Liver (tissue), 3 donors: ENCODE measurements at regions not wholly inside any gene's neighbourhood (a gene's known extent, or its start where the extent isn't known, plus 50 kb on each side); places are given as distances from the start of the nearest gene placed in this dataset.
"Not testable (repeated sequence)": the region's sequence is repeated elsewhere in the genome, so short reads cannot be mapped to it uniquely, and the experiment has no call there.

ENCODE experiments used
- EGR1 ChIP-seq, 2 donors: IDR thresholded peaks; 2 replicates each; pipeline ENCODE4 v1.6.1; 2016 to 2018; ENCODE audit warnings: antibody characterized with exemption in 2 of 2, low read depth in 2 of 2
- GABPA ChIP-seq, 2 donors: IDR thresholded peaks in 1 of 2; conservative IDR thresholded peaks in 1 of 2; 2 replicates each; pipeline ENCODE4 v1.6.1; 2016; ENCODE audit warnings: antibody characterized with exemption in 2 of 2, mild to moderate bottlenecking in 1 of 2, moderate library complexity in 1 of 2
- JUND ChIP-seq, 2 donors: IDR thresholded peaks; 2 replicates each; pipeline ENCODE4 v1.6.1; 2016; ENCODE audit warnings: antibody characterized with exemption in 2 of 2
- MAX ChIP-seq: IDR thresholded peaks from 2 replicates; pipeline ENCODE4 v1.6.1; 2016; ENCODE audit warnings: antibody characterized with exemption
- RAD21 ChIP-seq, 2 donors: IDR thresholded peaks; 2 replicates each; pipeline ENCODE4 v1.6.1; 2016; ENCODE audit warnings: antibody characterized with exemption in 2 of 2, mild to moderate bottlenecking in 2 of 2
- RXRA ChIP-seq, 2 donors: IDR thresholded peaks; 2 replicates each; pipeline ENCODE4 v1.6.1; 2017 to 2018; ENCODE audit warnings: antibody characterized with exemption in 2 of 2, mild to moderate bottlenecking in 1 of 2
- SP1 ChIP-seq: IDR thresholded peaks from 2 replicates; pipeline ENCODE4 v1.6.1; 2018; ENCODE audit warnings: antibody characterized with exemption, mild to moderate bottlenecking
- TAF1 ChIP-seq: conservative IDR thresholded peaks from 2 replicates; pipeline ENCODE4 v1.6.1; 2016; ENCODE audit warnings: antibody characterized with exemption, mild to moderate bottlenecking
- YY1 ChIP-seq: IDR thresholded peaks from 2 replicates; pipeline ENCODE4 v1.6.1; 2016; ENCODE audit warnings: antibody characterized with exemption, mild to moderate bottlenecking
- TF ChIP-seq, protein P1 (sequence below): fragments of 150-350 bp; IDR thresholded peaks from 2 replicates; pipeline ENCODE4 v1.5.1; 2017; ENCODE audit warnings: improper control_type of control experiment, low read depth, low read length; ENCODE audit not compliant: missing input control
- TF ChIP-seq, protein P2 (sequence below): IDR thresholded peaks from 2 replicates; pipeline ENCODE4 v1.6.1; 2016; ENCODE audit warnings: antibody characterized with exemption, mild to moderate bottlenecking
- donor health status: healthy.
- donor health status: healthy.

GRCh38 chr14:19231421-19231820 is 202.7 kb downstream of the POTEG start:
- TF ChIP-seq, protein P1, sequence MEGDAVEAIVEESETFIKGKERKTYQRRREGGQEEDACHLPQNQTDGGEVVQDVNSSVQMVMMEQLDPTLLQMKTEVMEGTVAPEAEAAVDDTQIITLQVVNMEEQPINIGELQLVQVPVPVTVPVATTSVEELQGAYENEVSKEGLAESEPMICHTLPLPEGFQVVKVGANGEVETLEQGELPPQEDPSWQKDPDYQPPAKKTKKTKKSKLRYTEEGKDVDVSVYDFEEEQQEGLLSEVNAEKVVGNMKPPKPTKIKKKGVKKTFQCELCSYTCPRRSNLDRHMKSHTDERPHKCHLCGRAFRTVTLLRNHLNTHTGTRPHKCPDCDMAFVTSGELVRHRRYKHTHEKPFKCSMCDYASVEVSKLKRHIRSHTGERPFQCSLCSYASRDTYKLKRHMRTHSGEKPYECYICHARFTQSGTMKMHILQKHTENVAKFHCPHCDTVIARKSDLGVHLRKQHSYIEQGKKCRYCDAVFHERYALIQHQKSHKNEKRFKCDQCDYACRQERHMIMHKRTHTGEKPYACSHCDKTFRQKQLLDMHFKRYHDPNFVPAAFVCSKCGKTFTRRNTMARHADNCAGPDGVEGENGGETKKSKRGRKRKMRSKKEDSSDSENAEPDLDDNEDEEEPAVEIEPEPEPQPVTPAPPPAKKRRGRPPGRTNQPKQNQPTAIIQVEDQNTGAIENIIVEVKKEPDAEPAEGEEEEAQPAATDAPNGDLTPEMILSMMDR = not testable (repeated sequence)
- not testable (repeated sequence) for TF ChIP-seq EGR1 (IDR thresholded peaks at IDR 0.05; ENCODE audit: low read depth in 2 of 2); SP1; MAX; TAF1; RAD21 (IDR thresholded peaks at IDR 0.05); RXRA (IDR thresholded peaks at IDR 0.05); JUND (IDR thresholded peaks at IDR 0.05); YY1; GABPA (IDR thresholded peaks at IDR 0.05 in 1 of 2, conservative IDR thresholded peaks at IDR 0.05 in 1 of 2)
- TF ChIP-seq, protein P2, sequence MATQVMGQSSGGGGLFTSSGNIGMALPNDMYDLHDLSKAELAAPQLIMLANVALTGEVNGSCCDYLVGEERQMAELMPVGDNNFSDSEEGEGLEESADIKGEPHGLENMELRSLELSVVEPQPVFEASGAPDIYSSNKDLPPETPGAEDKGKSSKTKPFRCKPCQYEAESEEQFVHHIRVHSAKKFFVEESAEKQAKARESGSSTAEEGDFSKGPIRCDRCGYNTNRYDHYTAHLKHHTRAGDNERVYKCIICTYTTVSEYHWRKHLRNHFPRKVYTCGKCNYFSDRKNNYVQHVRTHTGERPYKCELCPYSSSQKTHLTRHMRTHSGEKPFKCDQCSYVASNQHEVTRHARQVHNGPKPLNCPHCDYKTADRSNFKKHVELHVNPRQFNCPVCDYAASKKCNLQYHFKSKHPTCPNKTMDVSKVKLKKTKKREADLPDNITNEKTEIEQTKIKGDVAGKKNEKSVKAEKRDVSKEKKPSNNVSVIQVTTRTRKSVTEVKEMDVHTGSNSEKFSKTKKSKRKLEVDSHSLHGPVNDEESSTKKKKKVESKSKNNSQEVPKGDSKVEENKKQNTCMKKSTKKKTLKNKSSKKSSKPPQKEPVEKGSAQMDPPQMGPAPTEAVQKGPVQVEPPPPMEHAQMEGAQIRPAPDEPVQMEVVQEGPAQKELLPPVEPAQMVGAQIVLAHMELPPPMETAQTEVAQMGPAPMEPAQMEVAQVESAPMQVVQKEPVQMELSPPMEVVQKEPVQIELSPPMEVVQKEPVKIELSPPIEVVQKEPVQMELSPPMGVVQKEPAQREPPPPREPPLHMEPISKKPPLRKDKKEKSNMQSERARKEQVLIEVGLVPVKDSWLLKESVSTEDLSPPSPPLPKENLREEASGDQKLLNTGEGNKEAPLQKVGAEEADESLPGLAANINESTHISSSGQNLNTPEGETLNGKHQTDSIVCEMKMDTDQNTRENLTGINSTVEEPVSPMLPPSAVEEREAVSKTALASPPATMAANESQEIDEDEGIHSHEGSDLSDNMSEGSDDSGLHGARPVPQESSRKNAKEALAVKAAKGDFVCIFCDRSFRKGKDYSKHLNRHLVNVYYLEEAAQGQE = not testable (repeated sequence)
